MM.1S (cell line): ENCODE measurements at regions not wholly inside any gene's neighbourhood (a gene's known extent, or its start where the extent isn't known, plus 50 kb on each side); places are given as distances from the start of the nearest gene placed in this dataset.

Source experiments
- DNase-seq: peaks from one replicate; pipeline ENCODE4 v3.0.0-alpha.2; 2015
- H2AFZ ChIP-seq: fragments of 300-600 bp; sonication (generic); 2 replicates; pipeline ENCODE4 v1.6.0; 2016; ENCODE audit warnings: antibody characterized with exemption, low read length
- H3F3A ChIP-seq: fragments of 300-600 bp; sonication (generic); 2 replicates; pipeline ENCODE4 v1.6.1; 2016; ENCODE audit warnings: mild to moderate bottlenecking, antibody characterized with exemption, low read length, moderate library complexity, mixed read lengths; ENCODE audit not compliant: insufficient read depth
- H3K27ac ChIP-seq: fragments of 300-600 bp; sonication (generic); 2 replicates; pipeline ENCODE4 v1.5.1; 2016; ENCODE audit warnings: mild to moderate bottlenecking, low read length
- H3K27me3 ChIP-seq: fragments of 300-600 bp; sonication (generic); replicated peaks from 2 replicates; pipeline ENCODE4 v1.6.0; 2016; ENCODE audit warnings: low read length; ENCODE audit not compliant: insufficient read depth
- H3K36me3 ChIP-seq: fragments of 300-600 bp; sonication (generic); replicated peaks from 2 replicates; pipeline ENCODE4 v1.6.1; 2016; ENCODE audit warnings: mild to moderate bottlenecking, low read length, mixed read lengths; ENCODE audit not compliant: insufficient read depth
- H3K4me1 ChIP-seq: fragments of 300-600 bp; sonication (generic); 2 replicates; pipeline ENCODE4 v1.6.1; 2016; ENCODE audit warnings: low read length, mixed read lengths
- H3K4me2 ChIP-seq: fragments of 300-600 bp; sonication (generic); 2 replicates; pipeline ENCODE4 v1.6.0; 2016; ENCODE audit warnings: low read depth, low read length
- H3K4me3 ChIP-seq: fragments of 300-600 bp; sonication (generic); 2 replicates; pipeline ENCODE4 v1.5.1; 2016; ENCODE audit warnings: low read length, mixed read lengths
- H3K79me2 ChIP-seq: fragments of 300-600 bp; sonication (generic); 2 replicates; pipeline ENCODE4 v1.6.1; 2016; ENCODE audit warnings: mixed run types, low read length, mixed read lengths
- H3K9ac ChIP-seq: fragments of 300-600 bp; sonication (generic); 2 replicates; pipeline ENCODE4 v1.6.1; 2016; ENCODE audit warnings: low read length, mixed read lengths
- H3K9me2 ChIP-seq: fragments of 300-600 bp; sonication (generic); replicated peaks from 2 replicates; pipeline ENCODE4 v1.6.1; 2016; ENCODE audit warnings: mild to moderate bottlenecking, low read length, mixed read lengths; ENCODE audit not compliant: insufficient read depth
- H3K9me3 ChIP-seq: fragments of 300-600 bp; sonication (generic); replicated peaks from 2 replicates; pipeline ENCODE4 v1.6.1; 2016; ENCODE audit warnings: mild to moderate bottlenecking, low read length, mixed read lengths; ENCODE audit not compliant: insufficient read depth
- H4K20me1 ChIP-seq: fragments of 300-600 bp; sonication (generic); 2 replicates; pipeline ENCODE4 v1.6.1; 2016; ENCODE audit warnings: mild to moderate bottlenecking, low read length, moderate library complexity, mixed read lengths; ENCODE audit not compliant: insufficient read depth
- EZH2 ChIP-seq: fragments of 300-600 bp; sonication (generic); optimal IDR thresholded peaks from 2 replicates; pipeline ENCODE3; 2017; ENCODE audit warnings: low read depth, mild to moderate bottlenecking, antibody characterized with exemption, low read length, mixed read lengths
- EZH2phosphoT487 ChIP-seq: fragments of 300-600 bp; sonication (generic); IDR thresholded peaks from 2 replicates; pipeline ENCODE4 v1.6.1; 2018; ENCODE audit warnings: antibody characterized with exemption, low read length
- TF ChIP-seq, protein P1 (sequence below): fragments of 300-600 bp; sonication (generic); IDR thresholded peaks from 2 replicates; pipeline ENCODE4 v1.5.1; 2016; ENCODE audit warnings: antibody characterized with exemption, low read length, mixed read lengths

DNA sequence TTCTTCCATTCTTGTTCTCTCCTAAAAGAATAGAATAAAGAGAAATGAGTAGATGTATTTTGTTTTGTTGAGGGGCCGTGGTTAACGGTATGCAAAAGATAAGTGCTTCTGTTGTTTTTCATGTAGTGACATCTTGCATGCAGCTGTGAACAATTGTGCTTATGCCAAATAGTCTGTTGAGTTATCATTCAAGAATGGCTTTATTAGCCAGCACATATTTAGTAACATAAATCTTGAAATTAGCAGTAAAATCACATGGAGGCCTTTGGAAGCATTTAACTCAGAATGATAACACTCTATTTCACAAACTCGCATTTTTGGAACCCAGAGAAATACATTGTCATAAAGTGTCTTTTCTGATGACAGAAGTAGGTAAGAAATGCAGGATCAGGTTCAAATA lies 1772.0 kb upstream of the FLRT2 start:
- Histone ChIP-seq H3F3A (no peaks in the 10 kb centered on the region), H3K9me3 (no peaks in the 10 kb centered on the region), H3K4me2 (no peak overlapping the region), H2AFZ (no peak overlapping the region), H4K20me1 (no peaks in the 10 kb centered on the region), H3K79me2 (no peaks in the 10 kb centered on the region), H3K4me3 (no peak overlapping the region), H3K27ac (no peak overlapping the region), H3K9ac (no peak overlapping the region), H3K9me2 (no peaks in the 10 kb centered on the region), H3K27me3 (no peaks in the 10 kb centered on the region), H3K36me3 (no peaks in the 10 kb centered on the region), H3K4me1 (no peaks in the 10 kb centered on the region)
- DNase-seq, result no peak
- TF ChIP-seq, protein P1, sequence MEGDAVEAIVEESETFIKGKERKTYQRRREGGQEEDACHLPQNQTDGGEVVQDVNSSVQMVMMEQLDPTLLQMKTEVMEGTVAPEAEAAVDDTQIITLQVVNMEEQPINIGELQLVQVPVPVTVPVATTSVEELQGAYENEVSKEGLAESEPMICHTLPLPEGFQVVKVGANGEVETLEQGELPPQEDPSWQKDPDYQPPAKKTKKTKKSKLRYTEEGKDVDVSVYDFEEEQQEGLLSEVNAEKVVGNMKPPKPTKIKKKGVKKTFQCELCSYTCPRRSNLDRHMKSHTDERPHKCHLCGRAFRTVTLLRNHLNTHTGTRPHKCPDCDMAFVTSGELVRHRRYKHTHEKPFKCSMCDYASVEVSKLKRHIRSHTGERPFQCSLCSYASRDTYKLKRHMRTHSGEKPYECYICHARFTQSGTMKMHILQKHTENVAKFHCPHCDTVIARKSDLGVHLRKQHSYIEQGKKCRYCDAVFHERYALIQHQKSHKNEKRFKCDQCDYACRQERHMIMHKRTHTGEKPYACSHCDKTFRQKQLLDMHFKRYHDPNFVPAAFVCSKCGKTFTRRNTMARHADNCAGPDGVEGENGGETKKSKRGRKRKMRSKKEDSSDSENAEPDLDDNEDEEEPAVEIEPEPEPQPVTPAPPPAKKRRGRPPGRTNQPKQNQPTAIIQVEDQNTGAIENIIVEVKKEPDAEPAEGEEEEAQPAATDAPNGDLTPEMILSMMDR, result no peak
- TF ChIP-seq EZH2 (no peak), EZH2phosphoT487 (no peak)

DNA sequence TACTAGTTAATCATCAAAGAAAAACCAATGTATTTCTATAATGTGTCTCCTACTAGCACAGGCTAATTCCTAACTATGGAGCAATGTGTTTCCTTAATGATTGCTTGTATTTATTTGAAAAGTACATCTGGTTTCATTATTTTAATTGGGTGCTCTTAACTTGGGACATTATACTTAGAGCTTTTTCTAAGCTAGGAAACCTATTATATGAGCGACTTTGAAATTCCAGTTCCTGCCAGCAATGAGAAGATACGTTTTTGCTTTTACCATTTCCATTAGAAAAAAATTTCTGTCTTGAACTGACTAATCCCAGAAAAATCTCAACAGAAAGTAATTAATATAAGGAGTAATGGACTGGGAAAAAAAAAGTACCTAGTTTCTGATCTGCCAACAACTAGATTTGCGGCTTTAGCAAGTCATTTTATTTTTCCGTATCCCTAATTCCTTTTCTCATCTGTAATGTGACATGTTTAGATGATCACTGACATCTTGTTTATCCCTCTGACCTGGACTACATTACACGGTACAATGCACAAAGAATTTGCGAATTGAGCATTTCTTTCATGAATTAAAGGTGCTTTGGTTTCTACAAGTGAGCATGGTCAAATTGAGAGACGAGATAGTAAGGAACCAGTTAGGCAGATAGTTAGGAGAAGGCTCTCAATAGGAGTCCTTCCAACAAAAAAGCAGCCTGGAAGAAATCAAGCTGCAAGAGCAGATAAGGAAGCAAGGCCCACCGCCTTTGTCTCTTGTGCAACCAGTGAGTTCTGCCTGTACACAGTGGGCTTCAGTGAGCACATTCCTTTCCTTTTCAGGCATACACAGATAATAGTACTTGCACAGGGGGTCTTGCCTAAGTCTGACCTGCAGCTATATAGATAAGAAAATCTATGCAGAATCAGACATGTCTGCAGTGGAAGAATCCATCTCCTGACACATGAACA lies 1765.0 kb upstream of the FLRT2 start:
- Histone ChIP-seq H3K27ac (no peak overlapping the region), H3K4me3 (no peak overlapping the region), H3K4me1 (no peaks in the 10 kb centered on the region), H3K9me3 (no peaks in the 10 kb centered on the region), H3K9ac (no peak overlapping the region), H3K9me2 (no peaks in the 10 kb centered on the region), H4K20me1 (no peaks in the 10 kb centered on the region), H3K27me3 (no peaks in the 10 kb centered on the region), H2AFZ (no peak overlapping the region), H3K36me3 (no peaks in the 10 kb centered on the region), H3K79me2 (no peaks in the 10 kb centered on the region), H3F3A (no peaks in the 10 kb centered on the region), H3K4me2 (no peak overlapping the region)
- no peak for DNase-seq
- TF ChIP-seq, protein P1, result no peak
- TF ChIP-seq EZH2 (no peak), EZH2phosphoT487 (no peak)

DNA sequence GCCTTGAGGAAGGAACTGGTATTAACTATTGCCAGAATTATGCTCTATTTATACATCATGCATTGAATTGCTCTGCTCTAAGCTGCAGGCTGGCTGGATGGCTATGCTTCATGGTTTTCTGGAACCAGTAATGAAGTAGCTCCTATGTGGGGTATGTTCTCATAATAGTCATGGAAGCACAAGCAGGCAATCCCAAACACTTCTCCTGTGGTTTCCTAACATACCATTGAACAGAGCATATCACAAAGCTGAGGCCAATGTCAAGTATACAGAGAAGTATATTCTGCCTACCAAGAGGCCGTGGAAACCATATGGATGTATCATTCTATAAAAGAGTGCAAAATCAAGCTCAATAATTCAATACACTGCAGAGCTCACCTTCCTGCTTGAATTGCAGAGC lies 1752.4 kb upstream of the FLRT2 start:
- TF ChIP-seq EZH2 (no peak), EZH2phosphoT487 (no peak)
- TF ChIP-seq, protein P1, result no peak
- Histone ChIP-seq H3K4me1 (no peaks in the 10 kb centered on the region), H2AFZ (no peak overlapping the region), H3K9ac (no peak overlapping the region), H3F3A (no peaks in the 10 kb centered on the region), H3K27ac (no peak overlapping the region), H3K36me3 (no peaks in the 10 kb centered on the region), H3K79me2 (no peaks in the 10 kb centered on the region), H3K9me3 (no peaks in the 10 kb centered on the region), H3K4me2 (no peak overlapping the region), H3K27me3 (no peaks in the 10 kb centered on the region), H3K9me2 (no peaks in the 10 kb centered on the region), H3K4me3 (no peak overlapping the region), H4K20me1 (no peaks in the 10 kb centered on the region)
- DNase-seq, result no peak
